CD4-positive, alpha-beta T cell treated with Interferon alpha-2 for 1 hour (primary cell): ENCODE measurements at regions not wholly inside any gene's neighbourhood (a gene's known extent, or its start where the extent isn't known, plus 50 kb on each side); places are given as distances from the start of the nearest gene placed in this dataset.
"Not testable (repeated sequence)": the region's sequence is repeated elsewhere in the genome, so short reads cannot be mapped to it uniquely, and the experiment has no call there.

Experiments used
- DNase-seq, 2 donors: peaks; one replicate each; pipeline ENCODE4 v3.0.0-alpha.2; 2020 to 2022

DNA sequence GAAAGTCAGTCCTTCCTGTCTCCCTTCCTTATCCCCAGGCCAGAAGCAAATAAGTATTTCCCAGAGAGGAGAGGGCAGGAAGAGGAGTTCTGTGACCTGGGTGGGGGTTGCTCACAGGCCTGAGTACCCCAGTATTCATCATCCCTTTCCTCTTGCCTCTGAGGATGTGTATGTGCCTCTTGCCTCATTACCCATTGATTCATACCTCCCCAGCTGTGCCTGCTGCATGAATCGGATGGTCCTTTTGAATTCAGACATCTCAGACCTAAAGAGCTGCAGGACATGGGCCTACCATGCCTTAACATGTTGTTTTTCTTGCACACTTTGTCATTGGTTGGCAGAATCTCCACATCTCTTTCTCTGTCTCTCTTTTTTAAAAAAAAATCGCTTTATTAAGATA, 112.8 kb upstream of the SHB start:
- no peak for DNase-seq

DNA sequence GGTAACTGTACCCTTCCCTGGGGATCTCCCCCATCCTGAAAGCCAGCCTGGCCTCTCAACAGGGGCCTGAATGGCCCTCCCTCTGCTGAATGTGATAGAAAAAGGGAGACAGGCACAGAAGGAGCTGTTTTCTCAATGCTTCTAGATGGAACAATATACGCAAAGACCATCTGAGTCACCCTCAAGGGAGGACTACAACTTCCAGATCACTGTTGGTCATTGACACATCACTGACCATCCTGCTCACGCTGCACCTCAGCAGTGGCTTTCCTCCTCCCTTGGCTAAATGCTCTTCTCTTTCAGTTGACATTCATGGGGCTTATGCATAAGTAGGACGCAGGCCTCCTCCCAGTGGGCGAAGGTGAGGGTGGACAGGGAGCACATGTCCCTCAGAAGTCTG, 112.2 kb upstream of the SHB start:
- no peak for DNase-seq

DNA sequence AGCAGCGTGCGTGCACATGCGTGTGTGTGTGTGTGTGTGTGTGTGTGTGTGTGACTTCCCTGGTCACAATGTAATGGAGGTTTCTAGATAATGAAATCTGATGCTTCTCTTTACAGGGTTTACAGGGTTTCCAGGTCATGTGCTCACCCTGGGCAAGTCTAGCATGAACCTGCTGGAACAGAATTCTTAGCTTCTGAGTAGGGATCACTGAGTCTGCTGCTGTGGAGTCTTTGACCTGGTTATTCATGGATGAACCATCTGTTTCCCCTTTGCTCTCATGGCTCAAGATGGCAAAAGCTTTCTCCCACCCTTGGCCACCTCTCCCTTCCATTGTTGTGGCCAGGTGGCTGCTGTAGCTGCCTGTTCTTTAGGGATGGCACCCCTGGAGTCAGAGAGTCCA, 111.6 kb upstream of the SHB start:
- no peak for DNase-seq

DNA sequence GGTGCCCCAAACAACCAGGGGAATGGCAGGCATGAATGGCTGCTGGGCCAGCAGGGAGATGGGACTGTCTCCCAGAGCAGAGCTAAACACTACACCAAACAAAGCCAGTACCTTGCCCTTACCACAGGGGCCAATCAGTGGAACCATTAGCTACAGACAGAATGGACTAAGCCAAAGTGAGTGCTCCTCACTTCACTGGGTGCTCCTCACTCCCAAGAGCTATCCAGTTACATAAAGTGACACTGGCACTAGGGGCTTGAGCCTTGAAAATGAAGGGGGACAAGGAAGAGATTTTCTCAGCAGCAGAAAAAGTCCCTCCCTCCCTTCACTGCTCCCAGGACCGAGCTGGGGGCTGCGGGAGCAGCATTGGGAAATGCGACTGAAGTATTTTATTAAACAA, 110.9 kb upstream of the SHB start:
- DNase-seq = no peak

DNA sequence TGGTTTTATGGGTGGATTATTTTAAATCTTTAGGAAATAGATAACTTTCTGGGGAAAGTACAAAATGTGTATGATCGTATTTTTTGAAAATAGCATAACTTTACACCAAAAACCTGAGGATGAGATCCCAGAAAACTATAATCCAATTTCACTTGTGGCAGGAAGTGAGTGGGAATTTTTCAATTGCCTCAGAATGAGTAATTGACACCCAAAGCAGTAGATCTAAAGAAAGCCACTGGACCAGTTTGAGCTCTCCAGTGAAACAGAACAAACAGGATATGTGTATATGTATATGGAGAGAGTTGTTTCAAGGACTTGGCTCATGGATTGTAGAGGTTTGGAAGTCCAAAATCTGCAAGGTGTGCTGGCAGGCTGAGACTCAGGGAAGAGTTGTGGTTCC, 109.2 kb upstream of the SHB start:
- no peak for DNase-seq

DNA sequence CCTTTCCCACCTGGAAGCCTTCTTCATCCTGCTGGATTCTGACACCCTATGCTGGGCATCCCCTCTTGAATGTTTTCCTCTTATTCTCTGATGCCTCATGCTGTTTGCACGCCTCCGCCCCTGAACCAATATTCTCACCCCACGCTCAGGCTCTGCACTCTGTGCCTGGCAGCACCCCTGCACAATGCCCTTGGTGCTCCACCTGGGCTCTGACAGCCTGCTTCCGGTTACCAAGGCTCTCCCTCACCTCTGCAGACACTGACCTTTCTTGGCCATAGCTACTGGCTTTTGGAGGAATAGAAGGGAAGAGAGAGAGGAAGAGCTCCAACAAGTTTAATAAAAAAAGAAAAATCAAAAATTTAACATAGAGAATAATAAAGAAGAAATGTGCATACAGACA, 108.7 kb upstream of the SHB start:
- no peak for DNase-seq

DNA sequence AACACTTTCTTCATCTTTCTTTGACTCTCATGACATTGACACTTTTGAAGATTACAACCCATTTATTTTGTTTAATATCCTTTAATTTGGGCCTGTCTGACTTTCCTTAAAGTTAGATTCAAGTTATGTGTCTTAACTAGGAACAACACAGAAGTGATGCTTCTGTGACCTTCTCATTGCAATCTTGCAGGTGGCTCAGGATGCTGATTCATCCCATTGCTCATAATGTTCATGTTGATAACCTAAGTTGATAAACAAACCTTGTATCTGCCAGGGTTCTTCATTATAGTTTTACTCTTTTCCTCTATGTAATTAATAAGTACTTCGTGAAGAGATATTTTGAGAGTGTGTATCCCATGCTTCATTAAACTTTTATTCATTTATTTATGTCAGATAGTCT, 107.2 kb upstream of the SHB start:
- no peak for DNase-seq

DNA sequence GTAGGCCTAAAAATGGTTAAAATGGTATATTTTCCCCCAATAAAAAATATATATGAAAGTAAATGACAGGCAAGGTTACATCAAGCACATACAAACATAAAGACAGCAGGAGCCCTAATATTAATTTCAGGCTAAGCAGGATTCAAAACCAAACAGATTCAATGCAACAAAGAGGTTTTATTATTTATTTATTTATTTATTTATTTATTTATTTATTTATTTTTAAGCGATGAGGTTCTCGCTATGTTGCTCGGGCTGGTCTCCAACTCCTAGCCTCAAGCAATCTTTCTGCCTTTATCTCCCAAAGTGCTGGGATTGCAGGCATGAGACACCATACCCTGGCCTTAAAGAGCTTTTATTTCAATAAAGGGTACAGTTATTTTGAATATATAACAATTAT, 106.4 kb upstream of the SHB start:
- DNase-seq = no peak

DNA sequence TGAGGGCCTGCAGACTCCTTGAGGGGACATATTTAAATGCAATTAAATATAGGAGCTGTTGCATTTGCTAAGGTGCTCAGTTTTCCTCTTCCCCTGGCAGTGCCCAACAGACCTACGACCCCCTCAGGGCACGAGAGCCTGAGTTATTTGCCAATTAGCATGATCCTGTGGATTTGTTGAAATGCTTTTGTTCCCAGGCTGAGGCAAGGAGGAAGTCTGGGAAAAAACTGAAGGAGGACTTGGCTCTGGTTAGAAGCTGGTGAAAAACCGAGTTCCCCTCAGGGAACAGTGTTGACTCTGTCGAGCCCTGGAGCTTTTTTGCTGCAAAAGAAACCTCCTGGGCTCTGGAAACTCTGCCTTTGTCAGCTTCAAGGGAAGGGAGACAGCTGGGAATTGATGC, 103.6 kb upstream of the SHB start:
- no peak for DNase-seq

DNA sequence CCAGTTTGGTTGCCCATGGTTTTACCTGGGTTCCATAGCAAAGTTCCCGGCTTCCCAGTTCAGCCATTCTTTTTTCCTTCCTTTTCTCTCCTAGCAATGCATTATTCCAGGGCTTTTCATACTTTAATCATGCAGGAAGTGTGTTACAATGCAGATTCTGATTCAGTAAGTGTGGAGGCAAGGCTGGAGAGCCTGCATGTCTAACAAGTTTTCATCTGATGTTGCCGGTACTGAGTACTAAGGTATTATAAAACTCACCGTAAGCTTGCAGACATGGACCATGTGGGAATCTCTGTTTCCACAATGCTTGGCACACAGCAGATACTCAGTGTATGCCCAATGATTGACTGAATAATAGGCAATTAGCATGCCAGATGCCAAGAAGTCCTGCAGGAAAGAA, 102.9 kb upstream of the SHB start:
- DNase-seq = no peak

DNA sequence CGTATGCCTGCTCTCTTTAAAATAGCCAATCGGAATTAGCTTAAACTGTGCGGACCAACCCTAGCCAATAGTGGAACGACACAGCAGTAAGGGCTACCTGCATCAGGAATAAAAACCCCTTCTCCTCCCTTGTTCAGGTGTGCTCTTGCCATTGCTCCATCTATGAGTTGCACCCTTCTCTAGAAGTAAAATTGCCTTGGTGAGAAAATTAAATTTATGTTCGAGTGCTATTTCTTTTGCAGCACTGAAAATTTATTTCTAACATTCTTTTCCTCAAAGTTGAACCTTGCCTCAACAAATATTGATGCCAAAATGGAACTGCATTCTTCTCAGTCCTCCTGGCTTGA, 102.5 kb upstream of the SHB start:
- DNase-seq = no peak

DNA sequence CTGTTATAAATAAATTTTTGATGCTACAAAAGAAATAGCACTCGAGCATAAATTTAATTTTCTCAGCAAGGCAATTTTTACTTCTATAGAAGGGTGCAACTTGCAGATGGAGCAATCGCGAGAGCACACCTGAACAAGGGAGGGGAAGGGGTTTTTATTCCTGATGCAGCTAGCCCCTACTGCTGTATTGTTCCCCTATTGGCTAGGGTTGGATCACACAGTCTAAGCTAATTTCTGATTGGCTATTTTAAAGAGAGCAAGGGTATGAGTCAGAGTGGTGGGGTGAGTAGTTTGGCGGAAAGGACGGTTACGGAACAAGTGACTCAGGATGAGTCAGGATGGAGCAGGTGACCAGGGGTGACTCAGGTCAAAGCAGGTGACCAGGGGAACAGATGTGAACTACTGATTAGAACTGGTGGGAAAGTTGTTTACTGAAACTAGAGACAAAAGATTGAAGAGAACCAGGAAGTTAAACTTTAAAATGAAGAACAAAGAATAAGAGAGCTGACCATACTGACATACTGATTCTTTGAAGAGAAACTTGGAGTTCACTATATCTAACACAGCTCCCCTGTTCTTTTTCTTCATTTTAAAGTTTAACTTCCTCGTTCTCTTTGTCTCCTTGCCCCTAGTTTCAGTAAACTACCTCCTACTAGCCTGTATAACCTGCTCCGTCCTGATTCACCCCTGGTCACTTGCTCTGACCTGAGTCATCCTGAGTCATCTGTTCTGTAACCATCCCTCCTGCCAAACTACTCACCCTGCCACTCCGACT, 101.9 kb upstream of the SHB start:
- DNase-seq = not testable (repeated sequence)

DNA sequence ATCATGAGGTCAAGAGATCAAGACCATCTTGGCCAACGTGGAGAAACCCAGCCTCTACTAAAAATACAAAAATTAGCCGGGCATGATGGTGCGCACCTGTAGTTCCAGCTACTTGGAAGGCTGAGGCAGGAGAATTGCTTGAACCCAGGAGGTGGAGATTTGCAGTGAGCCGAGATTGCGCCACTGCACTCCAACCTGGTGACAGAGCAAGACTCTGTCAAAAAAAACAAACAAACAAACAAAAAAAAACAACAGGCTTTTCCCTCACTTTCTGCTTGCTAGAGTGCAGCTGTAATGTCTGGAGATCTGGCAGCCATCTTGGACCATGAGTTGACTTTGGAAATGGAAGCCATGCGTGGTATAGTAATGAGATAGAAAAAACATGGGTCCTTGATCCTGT, 101.1 kb upstream of the SHB start:
- not testable (repeated sequence) for DNase-seq

DNA sequence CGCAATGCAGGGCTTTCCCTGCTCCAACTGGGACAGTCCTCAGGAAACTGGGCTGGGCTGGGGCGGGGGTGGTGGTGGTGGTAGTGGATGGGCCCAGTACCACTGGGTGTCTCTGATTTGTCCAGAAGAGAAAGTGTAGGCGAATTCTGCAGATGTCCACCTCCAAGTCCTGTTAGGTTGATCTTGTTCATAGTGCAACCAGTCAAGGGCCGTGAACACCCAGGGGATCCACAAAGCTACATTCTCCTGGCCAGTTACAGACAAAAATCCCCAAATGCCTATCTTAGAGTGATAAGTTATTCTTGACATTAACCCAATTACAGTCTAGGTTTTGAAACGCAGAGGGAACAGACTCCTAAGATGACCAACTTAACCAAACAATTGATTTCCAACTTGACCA, 97.5 kb upstream of the SHB start:
- no peak for DNase-seq

DNA sequence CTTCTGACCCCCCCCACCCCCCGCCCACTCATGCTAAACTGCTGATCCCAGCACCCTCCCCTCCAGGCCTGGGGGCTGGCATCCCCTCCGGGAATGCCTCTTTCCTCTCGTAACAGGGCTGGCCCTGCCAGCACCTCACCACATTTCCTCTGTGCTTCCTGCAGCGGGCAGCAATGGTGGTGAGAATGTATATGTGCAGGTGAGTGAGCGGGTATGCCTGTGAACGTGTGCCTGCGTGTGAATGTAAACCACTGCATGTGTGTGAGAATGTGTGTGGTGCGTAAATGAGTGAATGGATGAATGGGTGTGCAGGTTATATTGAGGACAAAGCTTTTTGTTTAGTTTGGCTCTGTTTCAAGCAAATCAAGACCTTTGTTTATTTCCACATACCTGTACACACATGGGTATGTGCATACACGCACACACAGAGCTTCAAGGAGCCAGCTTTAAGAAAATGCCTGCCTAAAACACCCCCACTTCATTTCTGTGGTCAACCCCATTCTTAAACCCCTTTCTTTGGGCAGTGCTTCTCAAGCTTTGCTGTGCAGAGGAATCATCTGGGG, 95.7 kb upstream of the SHB start:
- no peak for DNase-seq

DNA sequence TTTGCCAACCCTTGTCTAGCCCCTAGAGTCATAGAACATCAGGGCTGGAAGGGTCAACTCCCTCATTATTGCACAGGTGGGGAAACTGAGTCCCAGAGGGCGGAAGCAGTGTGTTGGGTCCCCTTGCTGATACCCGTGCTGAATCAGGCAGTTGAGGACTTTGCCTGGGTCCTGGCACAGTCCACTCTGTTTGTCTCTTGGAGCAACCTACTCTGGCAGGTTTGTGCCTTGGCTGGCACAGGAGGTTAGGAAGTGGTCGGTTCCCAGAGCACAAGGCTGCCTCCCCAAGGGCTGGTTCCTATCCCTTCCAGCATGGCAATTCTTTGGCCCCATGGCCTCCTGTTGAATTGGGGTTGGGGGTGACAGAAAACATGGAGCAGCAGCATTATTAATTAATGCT, 94.5 kb upstream of the SHB start:
- no peak for DNase-seq

DNA sequence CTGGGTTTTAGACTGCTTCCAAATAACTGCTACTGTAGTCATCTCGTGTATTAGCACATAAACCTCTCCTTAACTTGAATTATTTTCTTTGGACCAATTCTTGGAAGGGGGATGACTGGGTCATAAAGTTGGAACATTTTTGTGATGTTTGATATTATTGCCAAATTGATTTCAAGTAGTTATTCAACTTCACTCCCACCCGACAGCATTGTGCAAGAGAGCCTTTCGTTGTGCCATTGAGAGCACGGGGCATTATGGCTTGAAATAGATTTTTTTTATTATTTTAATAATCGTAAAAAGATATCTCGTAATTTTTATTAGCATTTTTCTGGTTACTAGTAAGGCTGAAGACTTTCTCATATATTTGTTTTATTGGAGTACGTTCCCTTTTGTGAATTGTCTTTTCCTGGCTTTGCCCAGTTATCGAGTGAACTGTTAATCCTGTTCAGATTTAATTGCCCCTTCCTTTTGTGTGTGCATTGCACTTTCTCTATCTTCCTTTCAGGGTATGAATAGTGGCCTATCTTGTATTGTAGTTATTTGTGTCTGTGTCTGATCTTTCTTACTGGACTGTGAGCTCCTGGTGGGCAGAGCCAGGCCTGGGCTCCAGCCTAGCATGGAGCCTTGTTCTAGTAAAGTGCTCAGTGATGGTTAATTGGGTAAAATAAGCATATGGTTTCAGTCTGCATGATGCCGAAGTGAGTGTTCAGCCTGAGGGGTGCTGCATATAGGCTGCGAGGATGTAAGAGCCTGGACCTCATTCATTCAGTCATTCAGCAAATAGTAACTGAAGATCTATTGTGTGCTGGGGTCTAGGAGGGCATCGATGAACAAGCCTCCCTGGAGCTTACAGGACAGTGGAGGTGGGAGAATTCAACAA, 93.5 kb upstream of the SHB start:
- DNase-seq = no peak

DNA sequence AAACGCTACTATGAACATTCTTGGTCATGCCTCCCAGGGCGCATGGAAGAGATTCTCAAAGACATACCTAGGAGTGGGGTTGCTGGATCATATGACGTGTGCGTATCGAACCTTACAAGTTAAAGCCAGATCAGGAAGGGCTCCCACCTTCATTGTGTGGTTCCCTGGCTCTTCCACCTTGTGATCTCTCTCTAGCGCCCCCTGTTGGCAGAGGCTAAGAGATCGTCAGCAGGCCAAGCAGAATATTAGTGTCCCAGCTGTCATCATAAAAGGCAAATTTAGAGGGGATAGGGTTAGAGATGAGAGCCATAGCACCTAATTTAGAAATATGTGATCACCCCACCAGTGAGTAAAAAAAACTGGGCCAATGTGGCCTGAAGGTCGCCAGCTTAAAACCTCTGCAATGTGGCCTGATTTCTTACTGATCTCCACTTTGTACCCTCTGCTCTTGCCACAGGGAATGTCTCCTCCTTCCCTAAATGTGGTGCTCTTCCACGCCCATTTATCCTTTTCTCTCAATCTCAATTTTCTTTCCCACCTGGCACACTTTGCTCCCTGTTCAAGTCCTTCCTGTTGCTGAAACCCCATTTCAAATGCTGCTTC, 91.7 kb upstream of the SHB start:
- DNase-seq = peak; percentile 36 to 52

DNA sequence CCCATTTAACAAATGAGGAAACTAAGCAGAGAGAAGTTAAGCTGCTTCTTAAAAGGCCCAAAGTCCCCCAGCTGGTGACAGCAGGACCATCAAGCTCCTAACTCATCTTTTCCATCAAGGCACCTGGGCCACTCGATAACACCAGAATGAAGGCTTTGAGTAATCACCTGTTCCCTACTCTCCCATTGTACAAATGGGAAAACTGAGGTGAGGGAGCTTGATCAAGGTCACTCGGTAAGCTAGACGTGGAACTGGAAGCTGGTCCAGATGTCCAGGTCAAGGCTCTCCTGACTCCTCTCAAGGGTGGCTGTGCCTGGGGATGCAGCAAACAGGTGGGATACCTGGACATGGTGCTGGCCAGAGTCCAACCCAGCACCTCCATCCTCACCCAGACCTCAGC, 90.6 kb upstream of the SHB start:
- no peak for DNase-seq

DNA sequence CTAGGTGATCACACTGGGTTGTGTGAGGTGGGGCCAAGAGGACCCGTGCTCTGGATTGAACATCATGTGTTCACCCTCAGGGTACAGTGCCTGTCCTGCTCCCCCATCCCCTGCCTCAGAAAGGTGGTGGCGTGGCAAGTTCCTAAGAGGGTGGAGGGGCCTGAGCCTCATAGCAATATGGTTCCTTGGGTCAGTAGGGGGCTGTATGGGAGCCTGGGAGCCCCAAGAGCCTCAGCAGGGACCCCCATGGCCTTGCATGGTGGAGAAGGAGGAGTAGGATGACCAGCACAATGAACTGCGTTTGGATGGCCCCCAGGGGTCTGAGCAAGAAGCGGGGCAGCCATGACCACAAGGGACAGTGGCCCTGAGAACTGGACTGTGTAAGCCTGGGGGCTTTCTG, 89.6 kb upstream of the SHB start:
- no peak for DNase-seq

DNA sequence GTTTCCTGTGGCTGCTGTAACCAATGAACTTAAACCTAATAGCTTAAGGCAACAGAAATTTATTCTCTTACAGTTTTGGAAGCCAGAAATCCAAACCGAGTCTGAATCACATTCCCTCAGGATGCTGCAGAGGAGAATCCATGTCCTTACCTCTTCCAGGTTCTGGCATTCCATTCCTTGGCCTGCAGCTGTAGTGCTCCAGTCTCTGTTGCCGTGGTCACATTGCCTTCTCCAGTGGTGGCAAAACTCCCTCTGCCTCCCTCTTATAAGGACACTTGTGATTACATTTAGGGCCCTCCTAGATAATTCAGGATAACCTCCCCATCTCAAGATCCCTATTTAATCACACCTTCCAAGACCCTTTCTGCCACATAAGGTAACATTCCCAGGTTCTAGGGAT, 88.7 kb upstream of the SHB start:
- no peak for DNase-seq

DNA sequence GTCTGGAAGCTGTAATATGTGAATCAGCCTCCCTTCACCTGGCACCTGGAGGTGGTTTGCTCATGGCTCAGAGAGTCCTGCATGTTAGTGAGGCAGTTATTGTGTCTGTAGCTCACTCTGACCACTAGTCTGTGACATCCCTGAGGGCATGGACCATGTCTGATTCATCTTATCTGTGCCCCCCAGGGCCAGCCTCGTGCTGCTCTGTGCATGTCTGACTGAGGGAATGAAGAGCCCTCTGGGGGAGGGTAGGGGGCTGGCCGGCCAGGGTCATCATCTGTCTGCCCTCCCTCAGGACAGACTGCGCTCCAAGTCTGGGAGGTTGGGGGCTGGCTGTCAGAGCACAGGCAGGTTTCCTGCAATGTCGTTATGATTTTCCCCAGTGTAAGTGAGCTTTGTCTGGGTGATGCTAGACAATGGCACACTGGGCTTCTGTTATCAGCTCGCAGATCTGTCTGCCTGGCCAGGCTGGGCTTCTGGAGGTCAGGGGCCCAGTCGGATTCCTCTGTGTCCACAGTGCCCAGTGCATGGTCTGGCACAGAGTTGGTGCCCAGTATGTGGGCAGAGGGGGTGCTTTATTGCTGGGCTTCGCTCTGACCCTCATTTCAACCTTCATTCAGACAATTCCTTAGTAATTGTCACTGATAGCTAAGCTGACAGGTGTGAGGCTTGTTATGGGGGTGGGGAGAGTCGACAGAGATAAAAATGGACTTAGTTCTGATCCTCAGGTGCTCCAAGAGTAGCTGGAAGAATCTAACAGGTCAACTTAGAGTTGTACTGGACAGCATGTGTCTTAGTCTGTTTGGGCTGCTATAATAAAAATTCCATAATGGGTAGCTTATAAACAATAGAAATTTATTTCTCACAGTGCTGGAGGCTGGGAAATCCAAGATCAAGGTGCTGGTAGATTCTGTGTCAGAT, 85.7 kb upstream of the SHB start:
- no peak for DNase-seq

DNA sequence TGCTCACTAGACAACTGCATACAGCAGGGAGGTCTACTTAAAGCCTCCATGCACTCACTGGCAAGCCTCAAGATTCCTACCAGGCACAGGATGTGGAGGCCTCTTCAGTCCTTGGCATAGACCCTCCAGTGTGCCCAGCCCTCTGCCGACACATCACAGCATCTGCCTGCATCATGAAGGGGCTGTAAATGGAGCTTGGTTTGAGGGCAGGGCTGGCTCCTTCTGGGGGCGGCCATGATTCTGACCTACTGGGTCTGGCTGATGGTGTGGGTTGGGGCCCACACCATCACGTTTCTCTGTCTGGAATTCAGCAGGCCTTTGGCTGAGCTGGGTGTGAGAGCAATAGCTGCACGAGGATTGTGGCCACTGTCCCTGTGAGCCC, 84.9 kb upstream of the SHB start:
- no peak for DNase-seq
